Lower leg skin (tissue), 4 donors: ENCODE measurements at regions not wholly inside any gene's neighbourhood (a gene's known extent, or its start where the extent isn't known, plus 50 kb on each side); places are given as distances from the start of the nearest gene placed in this dataset.

ENCODE experiments used
- DNase-seq, 2 donors: peaks; one replicate each; pipeline ENCODE4 v3.0.0-alpha.2; 2019; ENCODE audit warnings: low spot score in 2 of 2
- H3K4me3 ChIP-seq: fragments of 200-600 bp; sonication (generic); 2 replicates; pipeline ENCODE4 v1.5.1; 2017; ENCODE audit warnings: mild to moderate bottlenecking, low read depth; ENCODE audit not compliant: poor library complexity, severe bottlenecking
- POLR2A ChIP-seq, 2 donors: fragments of 450-650 bp; IDR thresholded peaks; one replicate each; pipeline ENCODE4 v1.6.1; 2016 to 2017; ENCODE audit warnings: antibody characterized with exemption in 2 of 2, mild to moderate bottlenecking in 1 of 2, moderate library complexity in 1 of 2
- WGBS, 2 donors: methylation state at CpG; one replicate each; pipeline ENCODE4 v1.1.5; 2018; 5-methylcytosine and 5-hydroxymethylcytosine counted together
- intact Hi-C: fragments of 100-400 bp; cut with DNase I; formaldehyde crosslinking; loops from one replicate; pipeline ENCODE4 v1.15.0; 2023; ENCODE audit warnings: low total_unique reads
- TF ChIP-seq, protein P1 (sequence below), 3 donors: fragments of 450-650 bp; IDR thresholded peaks; one replicate each; pipeline ENCODE4 v1.5.1; 2016; ENCODE audit warnings: antibody characterized with exemption in 3 of 3, mild to moderate bottlenecking in 3 of 3, moderate library complexity in 2 of 3

DNA sequence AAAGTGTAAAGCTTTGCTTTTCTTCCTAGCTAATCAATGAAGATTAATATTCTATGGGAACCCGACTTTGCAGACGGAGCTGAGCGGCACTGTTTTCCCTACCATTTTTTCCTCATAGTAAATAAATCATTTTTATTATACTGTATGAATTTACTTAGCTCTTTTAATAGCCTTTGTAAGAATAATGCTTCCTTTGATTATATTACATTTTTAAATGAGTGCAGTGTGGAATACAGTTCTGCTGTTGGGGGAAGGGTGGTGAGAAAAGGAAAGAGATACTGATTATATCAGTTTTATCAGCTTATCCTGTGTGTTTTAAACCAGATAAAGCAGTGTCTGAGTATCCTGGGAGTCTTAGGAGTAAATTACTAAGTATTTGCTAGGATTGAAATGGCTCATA lies 221.4 kb upstream of the RBFOX1 start:
- DNase-seq, result no peak
- no peak overlapping the region for H3K4me3 ChIP-seq
- WGBS, 2 donors, result 47 to 52% methylated on average over 3 of the region's 3 CpGs
- intact Hi-C loops, result no loop called here
- TF ChIP-seq, protein P1, sequence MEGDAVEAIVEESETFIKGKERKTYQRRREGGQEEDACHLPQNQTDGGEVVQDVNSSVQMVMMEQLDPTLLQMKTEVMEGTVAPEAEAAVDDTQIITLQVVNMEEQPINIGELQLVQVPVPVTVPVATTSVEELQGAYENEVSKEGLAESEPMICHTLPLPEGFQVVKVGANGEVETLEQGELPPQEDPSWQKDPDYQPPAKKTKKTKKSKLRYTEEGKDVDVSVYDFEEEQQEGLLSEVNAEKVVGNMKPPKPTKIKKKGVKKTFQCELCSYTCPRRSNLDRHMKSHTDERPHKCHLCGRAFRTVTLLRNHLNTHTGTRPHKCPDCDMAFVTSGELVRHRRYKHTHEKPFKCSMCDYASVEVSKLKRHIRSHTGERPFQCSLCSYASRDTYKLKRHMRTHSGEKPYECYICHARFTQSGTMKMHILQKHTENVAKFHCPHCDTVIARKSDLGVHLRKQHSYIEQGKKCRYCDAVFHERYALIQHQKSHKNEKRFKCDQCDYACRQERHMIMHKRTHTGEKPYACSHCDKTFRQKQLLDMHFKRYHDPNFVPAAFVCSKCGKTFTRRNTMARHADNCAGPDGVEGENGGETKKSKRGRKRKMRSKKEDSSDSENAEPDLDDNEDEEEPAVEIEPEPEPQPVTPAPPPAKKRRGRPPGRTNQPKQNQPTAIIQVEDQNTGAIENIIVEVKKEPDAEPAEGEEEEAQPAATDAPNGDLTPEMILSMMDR (IDR thresholded peaks at IDR 0.05), result no peak
- TF ChIP-seq POLR2A (IDR thresholded peaks at IDR 0.05), result no peak

DNA sequence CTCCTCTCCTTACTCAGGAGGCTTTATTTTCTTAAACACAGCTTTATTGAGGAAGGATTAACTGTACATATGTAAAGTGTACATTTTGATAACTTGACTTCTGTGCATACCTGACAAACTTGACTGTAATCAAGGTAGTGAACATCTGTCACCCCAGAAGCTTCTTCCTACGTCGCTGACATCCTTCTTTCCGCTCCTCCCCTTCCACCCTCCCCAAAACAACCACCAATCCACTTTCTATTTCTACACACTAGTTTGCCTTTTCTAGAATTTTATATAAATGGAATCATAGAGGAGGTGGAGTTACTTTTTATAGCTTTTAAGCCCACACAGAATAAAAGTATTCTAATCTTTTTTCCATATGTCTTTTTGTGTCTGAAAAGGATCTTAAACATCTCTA lies 225.2 kb upstream of the RBFOX1 start:
- no peak overlapping the region for H3K4me3 ChIP-seq
- WGBS, 2 donors, result 65% methylated on average over 3 of the region's 3 CpGs
- intact Hi-C loops, result no loop called here
- TF ChIP-seq, protein P1 (IDR thresholded peaks at IDR 0.05), result no peak
- TF ChIP-seq POLR2A (IDR thresholded peaks at IDR 0.05), result no peak
- DNase-seq, result no peak

- intact Hi-C loops, result no loop called here
- TF ChIP-seq, protein P1 (IDR thresholded peaks at IDR 0.05), result no peak
- TF ChIP-seq POLR2A (IDR thresholded peaks at IDR 0.05), result no peak
- DNase-seq, result no peak
- no peak overlapping the region for H3K4me3 ChIP-seq
- WGBS, 2 donors, result 70 to 77% methylated on average over 3 of the region's 3 CpGs
Measured at GRCh38 chr16:7103056-7103455, 229.6 kb upstream of the RBFOX1 start.

- intact Hi-C loops, result no loop called here
- TF ChIP-seq, protein P1 (IDR thresholded peaks at IDR 0.05), result no peak
- no peak for TF ChIP-seq POLR2A (IDR thresholded peaks at IDR 0.05)
- H3K4me3 ChIP-seq, result no peak overlapping the region
- WGBS, 2 donors, result 83 to 88% methylated on average over 8 of the region's 8 CpGs
- no peak for DNase-seq
Measured at GRCh38 chr16:7101054-7101453, 231.6 kb upstream of the RBFOX1 start.

DNA sequence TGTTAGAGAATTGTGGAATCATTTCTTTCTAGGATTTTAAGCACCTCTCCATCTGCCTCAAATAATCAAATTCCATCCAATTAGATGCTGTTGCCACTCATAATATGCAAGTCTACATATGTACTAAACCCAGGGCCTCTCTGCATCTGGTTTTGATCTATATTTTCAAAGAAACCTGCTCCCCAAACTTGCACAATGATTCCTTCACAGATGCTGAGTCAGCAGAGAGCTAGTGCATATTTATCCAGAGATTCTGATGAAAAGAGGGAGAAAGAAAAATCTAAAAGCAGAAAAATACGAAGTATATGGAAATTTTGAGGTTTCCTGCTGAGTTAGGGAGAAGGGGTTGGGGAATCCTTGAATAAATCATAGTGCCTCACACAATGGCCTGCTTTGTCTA lies 235.1 kb upstream of the RBFOX1 start:
- 13 to 27% methylated on average over 1 of the region's 1 CpG for WGBS, 2 donors
- no peak for TF ChIP-seq POLR2A (IDR thresholded peaks at IDR 0.05)
- TF ChIP-seq, protein P1 (IDR thresholded peaks at IDR 0.05), result no peak
- intact Hi-C loops, result no loop called here
- no peak for DNase-seq
- no peak overlapping the region for H3K4me3 ChIP-seq

GRCh38 chr16:7093511-7093910 lies 239.1 kb upstream of the RBFOX1 start:
- WGBS, 2 donors, result 91 to 92% methylated on average over 4 of the region's 4 CpGs
- H3K4me3 ChIP-seq, result no peak overlapping the region
- DNase-seq, result no peak
- intact Hi-C loops, result no loop called here
- TF ChIP-seq POLR2A (IDR thresholded peaks at IDR 0.05), result no peak
- TF ChIP-seq, protein P1 (IDR thresholded peaks at IDR 0.05), result no peak
